Neural progenitor cell (in vitro differentiated cells): ENCODE measurements at regions not wholly inside any gene's neighbourhood (a gene's known extent, or its start where the extent isn't known, plus 50 kb on each side); places are given as distances from the start of the nearest gene placed in this dataset.

ENCODE experiments used
- DNase-seq: peaks from one replicate; pipeline ENCODE4 v3.0.0-alpha.2; 2016; ENCODE audit warnings: low spot score
- H2AFZ ChIP-seq: fragments of 200-600 bp; sonication (generic); replicated peaks from 2 replicates; pipeline ENCODE4 v1.6.1; 2016; ENCODE audit warnings: antibody characterized with exemption
- H3F3A ChIP-seq: fragments of 200-600 bp; sonication (generic); 2 replicates; pipeline ENCODE4 v1.6.1; 2016; ENCODE audit warnings: antibody characterized with exemption, low read depth
- H3K27ac ChIP-seq: fragments of 200-600 bp; sonication (generic); 2 replicates; pipeline ENCODE4 v1.5.1; 2016; ENCODE audit warnings: mild to moderate bottlenecking
- H3K27me3 ChIP-seq: fragments of 200-600 bp; sonication (generic); 2 replicates; pipeline ENCODE4 v1.6.1; 2016; ENCODE audit warnings: mild to moderate bottlenecking, moderate library complexity
- H3K36me3 ChIP-seq: fragments of 200-600 bp; sonication (generic); 2 replicates; pipeline ENCODE4 v1.5.1; 2016
- H3K4me1 ChIP-seq: fragments of 200-600 bp; sonication (generic); 2 replicates; pipeline ENCODE4 v1.6.1; 2016; ENCODE audit warnings: mixed run types
- H3K4me2 ChIP-seq: fragments of 200-600 bp; sonication (generic); 2 replicates; pipeline ENCODE4 v1.6.1; 2016
- H3K4me3 ChIP-seq: fragments of 200-600 bp; sonication (generic); 2 replicates; pipeline ENCODE4 v1.5.1; 2016
- H3K79me2 ChIP-seq: fragments of 200-600 bp; sonication (generic); 2 replicates; pipeline ENCODE4 v1.6.1; 2016; ENCODE audit warnings: low read depth
- H3K9ac ChIP-seq: fragments of 200-600 bp; sonication (generic); 2 replicates; pipeline ENCODE4 v1.6.1; 2016
- H3K9me3 ChIP-seq: fragments of 200-600 bp; sonication (generic); 2 replicates; pipeline ENCODE4 v1.5.1; 2016; ENCODE audit warnings: low read depth
- H4K20me1 ChIP-seq: fragments of 200-600 bp; sonication (generic); 2 replicates; pipeline ENCODE4 v1.6.1; 2016; ENCODE audit warnings: low read depth
- H3K27ac Mint-ChIP-seq: 3 replicates; pipeline ENCODE4 v1.8.0; 2021; ENCODE audit warnings: mixed read lengths
- H3K27me3 Mint-ChIP-seq: 2 replicates; pipeline ENCODE4 v1.8.0; 2022; ENCODE audit warnings: low read depth, mild to moderate bottlenecking, inconsistent platforms, moderate library complexity, mixed read lengths; ENCODE audit not compliant: insufficient read depth
- H3K36me3 Mint-ChIP-seq: 3 replicates; pipeline ENCODE4 v1.8.0; 2021; ENCODE audit warnings: mixed read lengths
- H3K4me1 Mint-ChIP-seq: 3 replicates; pipeline ENCODE4 v1.8.0; 2021; ENCODE audit warnings: mixed read lengths
- H3K4me3 Mint-ChIP-seq: 3 replicates; pipeline ENCODE4 v1.8.0; 2021; ENCODE audit warnings: mild to moderate bottlenecking, moderate library complexity, mixed read lengths
- H3K9me3 Mint-ChIP-seq: 3 replicates; pipeline ENCODE4 v1.8.0; 2020; ENCODE audit warnings: mixed read lengths
- EZH2 ChIP-seq: fragments of 200-600 bp; sonication (generic); IDR thresholded peaks from 2 replicates; pipeline ENCODE4 v1.6.1; 2017; ENCODE audit warnings: antibody characterized with exemption, mild to moderate bottlenecking, moderate library complexity
- EZH2phosphoT487 ChIP-seq: fragments of 200-600 bp; sonication (generic); IDR thresholded peaks from 2 replicates; pipeline ENCODE4 v1.6.1; 2017; ENCODE audit warnings: antibody characterized with exemption
- TF ChIP-seq, protein P1 (sequence below): fragments of 200-600 bp; sonication (generic); IDR thresholded peaks from 2 replicates; pipeline ENCODE4 v1.5.1; 2017; ENCODE audit warnings: antibody characterized with exemption, mild to moderate bottlenecking

DNA sequence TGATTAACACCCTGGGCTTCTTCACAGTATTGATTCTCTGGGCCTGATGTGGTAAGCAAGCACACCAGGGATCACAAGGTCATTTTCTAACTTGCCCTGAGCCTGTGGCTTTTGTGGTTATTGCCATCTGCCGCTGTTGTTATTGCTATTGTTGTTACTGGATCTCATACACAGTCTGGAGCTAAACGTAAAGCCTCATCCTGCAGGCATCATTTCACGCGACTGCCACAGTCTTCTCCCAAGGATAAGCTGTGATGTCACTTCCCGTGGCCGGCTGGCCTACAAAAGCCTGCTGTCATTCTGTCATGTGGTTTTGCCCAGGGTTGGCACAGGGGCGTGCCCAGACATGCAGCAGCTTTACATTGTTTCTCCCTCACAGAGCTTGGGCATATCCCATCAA is 154.0 kb upstream of the GPR12 start:
- H3K9ac ChIP-seq = no peak overlapping the region
- no peaks in the 10 kb centered on the region for H3K9me3 Mint-ChIP-seq
- no peak overlapping the region for H3K27ac Mint-ChIP-seq
- no peaks in the 10 kb centered on the region for H3K9me3 ChIP-seq
- TF ChIP-seq, protein P1, sequence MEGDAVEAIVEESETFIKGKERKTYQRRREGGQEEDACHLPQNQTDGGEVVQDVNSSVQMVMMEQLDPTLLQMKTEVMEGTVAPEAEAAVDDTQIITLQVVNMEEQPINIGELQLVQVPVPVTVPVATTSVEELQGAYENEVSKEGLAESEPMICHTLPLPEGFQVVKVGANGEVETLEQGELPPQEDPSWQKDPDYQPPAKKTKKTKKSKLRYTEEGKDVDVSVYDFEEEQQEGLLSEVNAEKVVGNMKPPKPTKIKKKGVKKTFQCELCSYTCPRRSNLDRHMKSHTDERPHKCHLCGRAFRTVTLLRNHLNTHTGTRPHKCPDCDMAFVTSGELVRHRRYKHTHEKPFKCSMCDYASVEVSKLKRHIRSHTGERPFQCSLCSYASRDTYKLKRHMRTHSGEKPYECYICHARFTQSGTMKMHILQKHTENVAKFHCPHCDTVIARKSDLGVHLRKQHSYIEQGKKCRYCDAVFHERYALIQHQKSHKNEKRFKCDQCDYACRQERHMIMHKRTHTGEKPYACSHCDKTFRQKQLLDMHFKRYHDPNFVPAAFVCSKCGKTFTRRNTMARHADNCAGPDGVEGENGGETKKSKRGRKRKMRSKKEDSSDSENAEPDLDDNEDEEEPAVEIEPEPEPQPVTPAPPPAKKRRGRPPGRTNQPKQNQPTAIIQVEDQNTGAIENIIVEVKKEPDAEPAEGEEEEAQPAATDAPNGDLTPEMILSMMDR = no peak
- TF ChIP-seq EZH2phosphoT487 = no peak
- no peak for TF ChIP-seq EZH2
- no peaks in the 10 kb centered on the region for H3F3A ChIP-seq
- H3K27ac ChIP-seq = no peak overlapping the region
- H3K27me3 Mint-ChIP-seq = peaks cover 6% of the 10 kb centered on the region
- peak overlapping the region; percentile 10 for H2AFZ ChIP-seq
- no peaks in the 10 kb centered on the region for H3K27me3 ChIP-seq
- H3K4me3 Mint-ChIP-seq = no peak overlapping the region
- H3K4me3 ChIP-seq = no peak overlapping the region
- no peaks in the 10 kb centered on the region for H3K79me2 ChIP-seq
- no peak overlapping the region for H3K4me2 ChIP-seq
- no peaks in the 10 kb centered on the region for H3K36me3 ChIP-seq
- H4K20me1 ChIP-seq = no peaks in the 10 kb centered on the region
- DNase-seq = no peak
- peaks cover 17% of the 10 kb centered on the region for H3K4me1 Mint-ChIP-seq
- no peaks in the 10 kb centered on the region for H3K4me1 ChIP-seq
- H3K36me3 Mint-ChIP-seq = no peaks in the 10 kb centered on the region

DNA sequence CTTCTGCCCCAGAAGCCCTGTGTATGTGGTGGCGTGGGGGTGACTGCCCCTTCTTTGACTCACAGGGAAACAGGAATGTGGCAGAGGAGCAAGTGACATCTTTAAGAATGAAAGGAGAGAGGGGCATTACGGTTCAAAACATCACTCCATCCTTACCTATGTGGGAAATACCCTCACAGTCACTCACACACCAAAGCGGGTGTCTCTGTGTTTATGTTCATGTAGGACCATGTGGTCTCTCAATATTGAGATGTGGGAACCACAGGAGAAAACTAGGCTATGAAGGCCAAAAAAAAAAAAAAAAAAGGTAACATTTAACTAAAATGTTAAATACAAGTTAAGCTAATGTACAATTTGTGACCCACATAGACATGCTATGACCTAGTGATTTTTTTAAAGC is 153.6 kb upstream of the GPR12 start:
- no peak overlapping the region for H3K27ac Mint-ChIP-seq

DNA sequence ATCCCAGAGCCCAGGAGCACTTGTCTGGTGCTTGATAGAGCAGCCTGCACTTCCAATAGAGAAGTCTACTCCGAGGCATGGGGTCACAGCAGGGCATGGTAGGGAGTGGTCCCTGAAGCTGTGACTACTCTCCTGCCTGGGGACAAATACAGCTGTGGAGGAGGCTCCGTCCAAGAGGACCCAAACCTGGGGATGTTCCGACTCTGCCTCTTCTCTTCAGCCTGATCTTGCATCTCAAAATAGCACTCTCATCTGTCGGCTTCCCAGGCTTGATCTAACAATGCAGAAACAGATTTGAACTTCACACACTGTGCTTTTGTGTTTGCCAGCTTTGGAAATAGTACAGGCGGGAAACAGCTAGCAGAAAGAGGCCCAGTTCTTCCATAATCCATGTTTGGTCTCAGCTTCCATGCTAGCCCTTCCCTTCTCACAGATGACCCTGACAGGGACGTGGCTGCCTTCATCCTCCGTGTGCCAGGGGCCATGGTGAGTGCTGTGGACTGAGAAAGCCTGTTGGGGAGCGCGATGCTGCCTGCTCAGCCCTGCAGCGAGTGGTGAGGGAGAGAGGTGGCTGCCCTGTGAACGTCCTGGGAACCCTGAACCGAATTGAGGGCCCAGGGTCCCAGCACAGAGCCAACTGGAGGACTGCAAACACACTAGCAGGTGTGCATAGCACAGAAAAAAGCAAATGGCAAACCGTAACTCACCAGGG is 150.3 kb upstream of the GPR12 start:
- H3K36me3 Mint-ChIP-seq = no peaks in the 10 kb centered on the region
- H3K9me3 Mint-ChIP-seq = no peaks in the 10 kb centered on the region
- Histone ChIP-seq H3K27me3 (no peaks in the 10 kb centered on the region), H3K4me3 (no peak overlapping the region), H2AFZ (no peak overlapping the region), H3K4me2 (no peak overlapping the region), H3K36me3 (no peaks in the 10 kb centered on the region), H3F3A (no peaks in the 10 kb centered on the region), H3K9ac (no peak overlapping the region), H3K4me1 (no peaks in the 10 kb centered on the region), H3K9me3 (no peaks in the 10 kb centered on the region), H4K20me1 (no peaks in the 10 kb centered on the region), H3K27ac (no peak overlapping the region), H3K79me2 (no peaks in the 10 kb centered on the region)
- peak overlapping the region; percentile 75 for H3K27ac Mint-ChIP-seq
- peaks cover 4% of the 10 kb centered on the region for H3K27me3 Mint-ChIP-seq
- TF ChIP-seq EZH2 = no peak
- TF ChIP-seq, protein P1 = no peak
- no peak for TF ChIP-seq EZH2phosphoT487
- peaks cover 19% of the 10 kb centered on the region for H3K4me1 Mint-ChIP-seq
- DNase-seq = no peak
- no peak overlapping the region for H3K4me3 Mint-ChIP-seq

More for the DNA sequence above, 153.6 kb upstream of the GPR12 start:
- no peaks in the 10 kb centered on the region for H4K20me1 ChIP-seq
- H3K4me1 ChIP-seq = no peaks in the 10 kb centered on the region
- DNase-seq = no peak
- no peaks in the 10 kb centered on the region for H3K9me3 Mint-ChIP-seq
- H3F3A ChIP-seq = no peaks in the 10 kb centered on the region
- peaks cover 19% of the 10 kb centered on the region for H3K4me1 Mint-ChIP-seq
- no peaks in the 10 kb centered on the region for H3K27me3 ChIP-seq
- no peak overlapping the region for H3K4me2 ChIP-seq
- peaks cover 6% of the 10 kb centered on the region for H3K27me3 Mint-ChIP-seq
- H3K27ac ChIP-seq = no peak overlapping the region
- no peaks in the 10 kb centered on the region for H3K36me3 ChIP-seq
- H3K36me3 Mint-ChIP-seq = no peaks in the 10 kb centered on the region
- H3K4me3 Mint-ChIP-seq = no peak overlapping the region
- no peak overlapping the region for H2AFZ ChIP-seq
- no peaks in the 10 kb centered on the region for H3K9me3 ChIP-seq
- H3K4me3 ChIP-seq = no peak overlapping the region
- no peak overlapping the region for H3K9ac ChIP-seq
- H3K79me2 ChIP-seq = no peaks in the 10 kb centered on the region
- TF ChIP-seq EZH2 = no peak
- TF ChIP-seq, protein P1 = no peak
